HUES6 (cell line): ENCODE measurements at regions not wholly inside any gene's neighbourhood (a gene's known extent, or its start where the extent isn't known, plus 50 kb on each side); places are given as distances from the start of the nearest gene placed in this dataset.
"Not testable (repeated sequence)": the region's sequence is repeated elsewhere in the genome, so short reads cannot be mapped to it uniquely, and the experiment has no call there.

ENCODE experiments used
- H3K27ac ChIP-seq: 2 replicates; pipeline ENCODE4 v1.7.0; 2013; ENCODE audit warnings: low read depth, mild to moderate bottlenecking, low read length, inconsistent platforms
- H3K27me3 ChIP-seq: 2 replicates; pipeline ENCODE4 v1.6.1; 2013; ENCODE audit warnings: low read length; ENCODE audit not compliant: control insufficient read depth, insufficient read depth
- H3K36me3 ChIP-seq: 2 replicates; pipeline ENCODE4 v1.6.1; 2013; ENCODE audit warnings: low read length; ENCODE audit not compliant: control insufficient read depth, insufficient read depth
- H3K4me1 ChIP-seq: 2 replicates; pipeline ENCODE4 v1.6.1; 2013; ENCODE audit warnings: low read length; ENCODE audit not compliant: control insufficient read depth, insufficient read depth
- H3K4me3 ChIP-seq: 2 replicates; pipeline ENCODE4 v1.5.1; 2013; ENCODE audit warnings: low read depth, low read length
- H3K9ac ChIP-seq: one replicate; pipeline ENCODE4 v1.6.1; 2013; ENCODE audit warnings: mild to moderate bottlenecking, low read length
- H3K9me3 ChIP-seq: 2 replicates; pipeline ENCODE4 v1.6.1; 2013; ENCODE audit warnings: low read depth, low read length; ENCODE audit not compliant: control insufficient read depth, insufficient read depth

DNA sequence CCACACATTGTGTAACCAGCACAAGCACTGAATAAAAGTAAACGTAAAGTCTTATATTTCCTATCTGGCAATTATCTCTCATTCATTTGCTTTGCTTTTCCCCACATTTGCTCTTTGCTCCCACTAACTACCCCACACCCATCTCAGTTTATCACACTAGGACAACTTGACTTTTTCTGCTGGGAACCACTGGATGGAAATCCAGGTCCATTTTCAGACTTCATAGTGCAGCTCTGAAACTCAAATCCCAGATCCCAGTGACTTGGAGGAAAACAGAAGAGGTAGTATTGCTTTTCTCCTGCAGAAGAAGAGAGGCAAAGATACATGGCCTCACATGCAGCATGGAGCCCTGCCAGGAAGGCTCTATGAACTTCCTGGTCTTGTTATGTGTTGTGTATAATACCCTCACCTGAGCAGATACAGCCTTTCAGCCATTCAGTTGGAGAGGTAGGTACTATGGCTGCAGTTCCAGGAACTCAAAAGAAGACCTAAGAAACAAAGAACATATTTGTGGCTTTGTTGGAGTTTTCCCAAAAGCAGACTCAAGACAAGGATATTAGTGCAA, 90.0 kb upstream of the NIPBL start:
- Histone ChIP-seq H3K36me3 (no peaks in the 10 kb centered on the region), H3K9me3 (no peaks in the 10 kb centered on the region), H3K9ac (no peak overlapping the region), H3K27ac (no peak overlapping the region), H3K4me1 (no peaks in the 10 kb centered on the region), H3K4me3 (no peak overlapping the region), H3K27me3 (no peaks in the 10 kb centered on the region)

DNA sequence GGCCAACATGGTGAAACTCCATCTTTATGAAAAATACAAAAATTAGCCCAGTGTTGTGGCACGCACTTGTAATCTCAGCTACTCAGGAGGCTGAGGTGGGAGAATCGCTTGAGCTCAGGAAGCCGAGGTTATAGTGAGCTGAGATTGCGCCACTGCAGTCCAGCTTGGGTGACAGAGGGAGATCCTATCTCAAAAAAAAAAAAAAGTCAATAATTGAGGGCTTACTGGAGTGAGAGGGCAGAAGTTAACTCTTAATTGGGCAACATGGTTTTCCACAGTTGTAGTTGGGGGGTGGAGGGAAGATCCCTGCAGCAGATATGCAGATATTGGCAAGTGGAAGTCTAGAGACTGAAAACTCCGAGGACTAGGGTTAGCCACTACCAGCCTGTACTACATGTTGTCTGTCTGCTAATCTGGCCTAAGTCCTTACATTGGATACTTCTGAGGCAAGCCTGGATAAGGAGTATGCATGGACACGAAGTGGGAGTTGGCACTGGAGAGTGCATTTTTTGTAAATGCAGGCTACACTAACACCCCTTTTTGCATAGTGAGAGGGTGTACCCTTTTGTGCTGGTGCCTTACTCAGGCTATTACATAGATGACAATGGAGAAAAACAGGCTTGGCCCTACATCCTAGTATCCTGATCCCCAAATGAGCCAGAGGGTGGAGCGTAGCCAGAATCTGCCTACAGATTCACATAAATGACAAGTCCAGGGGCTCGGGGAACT, 89.0 kb upstream of the NIPBL start:
- Histone ChIP-seq H3K9me3 (no peaks in the 10 kb centered on the region), H3K4me1 (no peaks in the 10 kb centered on the region), H3K36me3 (no peaks in the 10 kb centered on the region), H3K27ac (no peak overlapping the region), H3K4me3 (no peak overlapping the region), H3K9ac (no peak overlapping the region), H3K27me3 (no peaks in the 10 kb centered on the region)

DNA sequence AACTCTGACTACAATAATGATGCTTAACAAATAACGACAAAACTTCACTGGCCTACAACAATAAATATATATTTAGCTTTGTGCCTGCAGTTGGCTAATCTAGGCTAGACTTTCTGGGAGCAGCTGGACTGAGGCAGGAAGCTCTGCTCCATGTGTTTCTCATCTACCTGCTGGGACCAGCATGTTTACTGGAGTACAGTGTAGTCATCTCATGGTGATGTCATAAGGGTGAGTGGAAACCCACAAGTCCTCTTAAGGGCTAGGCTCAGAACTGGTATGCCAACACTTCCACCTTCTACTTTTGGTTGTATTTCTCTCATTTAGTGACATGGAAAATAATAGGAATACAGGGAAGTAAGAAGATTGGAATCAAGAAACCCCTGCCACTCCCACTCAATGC, 85.7 kb upstream of the NIPBL start:
- Histone ChIP-seq H3K27me3 (no peaks in the 10 kb centered on the region), H3K9ac (no peak overlapping the region), H3K4me3 (no peak overlapping the region), H3K9me3 (no peaks in the 10 kb centered on the region), H3K4me1 (no peaks in the 10 kb centered on the region), H3K27ac (no peak overlapping the region), H3K36me3 (no peaks in the 10 kb centered on the region)

DNA sequence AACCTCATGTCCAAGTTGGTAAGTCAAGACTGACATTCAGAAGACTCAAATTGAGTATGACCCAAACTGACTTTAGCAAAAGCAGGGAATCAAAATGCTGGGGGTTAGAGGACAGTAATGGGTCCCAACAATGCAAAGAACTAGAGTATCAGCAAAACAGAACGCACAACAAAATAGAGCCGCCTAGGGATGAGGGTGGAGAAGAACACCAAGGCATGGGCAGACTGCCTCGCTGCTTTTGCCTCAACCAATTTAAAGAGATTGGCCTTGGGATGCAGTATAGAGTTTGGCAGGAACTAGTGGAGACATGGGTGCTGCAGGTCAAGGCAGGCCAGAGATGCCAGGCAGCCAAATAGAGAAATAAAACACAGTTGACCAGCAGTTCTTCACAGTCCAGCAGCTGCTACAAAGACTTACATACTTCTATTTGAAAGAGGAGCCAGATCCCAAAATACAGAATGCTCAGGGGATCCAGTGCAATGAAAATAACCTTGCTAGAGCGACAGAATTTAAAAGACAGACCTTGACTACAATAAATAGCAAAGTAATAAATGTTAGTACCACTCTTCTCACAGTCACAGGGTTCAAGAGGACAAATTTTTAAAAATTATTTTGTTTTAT, 83.9 kb upstream of the NIPBL start:
- H3K27me3 ChIP-seq: no peaks in the 10 kb centered on the region
- no peak overlapping the region for H3K27ac ChIP-seq

DNA sequence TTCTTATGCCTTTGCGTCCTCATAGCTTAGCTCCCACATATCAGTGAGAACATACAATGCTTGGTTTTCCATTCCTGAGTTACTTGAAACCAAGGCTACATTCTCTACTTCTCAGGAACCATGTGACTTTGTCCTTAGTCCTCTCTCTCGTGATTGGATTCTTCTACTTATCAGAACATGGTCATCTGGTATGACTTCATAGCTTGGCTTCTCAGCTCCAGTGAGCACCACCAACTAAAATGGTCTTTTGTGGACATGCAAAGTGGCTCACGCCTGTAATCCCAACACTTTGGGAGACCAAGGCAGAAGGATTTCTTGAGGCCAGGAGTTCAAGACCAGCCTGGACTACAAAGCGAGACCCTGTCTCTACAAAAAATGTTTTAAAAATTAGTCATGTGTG, 81.2 kb upstream of the NIPBL start:
- Histone ChIP-seq H3K36me3 (no peaks in the 10 kb centered on the region), H3K27ac (no peak overlapping the region), H3K9me3 (no peaks in the 10 kb centered on the region), H3K4me1 (0 out of 2 replicates have a peak, but pooled peaks cover 6% of the 10 kb centered on the region), H3K4me3 (no peak overlapping the region), H3K27me3 (no peaks in the 10 kb centered on the region; the same call in 1 of the 2 replicates), H3K9ac (no peak overlapping the region)

More for the DNA sequence above, 83.9 kb upstream of the NIPBL start:
- no peak overlapping the region for H3K4me3 ChIP-seq
- no peaks in the 10 kb centered on the region for H3K36me3 ChIP-seq
- no peaks in the 10 kb centered on the region for H3K9me3 ChIP-seq
- H3K4me1 ChIP-seq: 0 out of 2 replicates have a peak, but pooled peaks cover 6% of the 10 kb centered on the region
- no peak overlapping the region for H3K9ac ChIP-seq

DNA sequence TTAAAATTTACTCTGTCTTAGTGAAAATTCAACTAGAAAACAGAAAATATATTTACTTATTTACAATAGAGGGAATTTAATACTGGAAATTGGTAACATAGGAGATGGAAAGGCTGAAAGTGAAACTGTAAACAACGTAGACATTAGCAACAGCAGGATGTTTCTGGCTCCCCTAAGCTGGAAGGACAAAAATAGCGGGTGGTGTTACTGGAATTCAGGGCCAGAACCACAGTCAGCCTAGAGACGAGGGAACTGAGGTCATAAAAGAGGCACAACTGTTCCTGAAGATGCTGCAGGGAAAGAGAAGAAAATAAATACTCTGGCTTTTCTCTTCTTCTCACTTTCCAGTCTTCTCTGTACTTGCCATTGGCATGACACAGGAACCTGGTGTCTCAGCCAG, 80.4 kb upstream of the NIPBL start:
- Histone ChIP-seq H3K9ac (no peak overlapping the region), H3K4me1 (0 out of 2 replicates have a peak, but pooled peaks cover 6% of the 10 kb centered on the region), H3K9me3 (no peaks in the 10 kb centered on the region), H3K27me3 (no peaks in the 10 kb centered on the region; the same call in 1 of the 2 replicates), H3K4me3 (no peak overlapping the region), H3K27ac (no peak overlapping the region), H3K36me3 (no peaks in the 10 kb centered on the region)

DNA sequence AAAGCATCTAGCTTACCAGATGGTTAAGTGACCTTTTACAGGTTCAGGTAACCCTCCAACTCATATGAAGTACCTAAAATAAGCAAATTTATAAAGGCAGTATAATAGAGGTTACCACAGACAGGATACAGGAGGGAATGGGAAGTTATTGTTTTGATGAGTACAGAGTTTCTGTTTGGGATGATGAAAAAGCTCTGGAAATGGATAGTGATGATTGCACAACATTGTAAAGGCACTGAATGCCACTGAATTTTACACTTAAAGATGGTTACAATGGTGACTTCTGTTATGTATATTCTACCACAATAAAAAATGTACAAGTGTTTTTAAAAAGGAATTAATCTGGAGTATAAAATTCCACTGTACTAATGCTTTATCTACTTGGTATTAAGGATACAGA, 75.0 kb upstream of the NIPBL start:
- H3K36me3 ChIP-seq: no peaks in the 10 kb centered on the region
- H3K27ac ChIP-seq: no peak overlapping the region
- no peak overlapping the region for H3K4me3 ChIP-seq
- H3K4me1 ChIP-seq: 0 out of 2 replicates have a peak, but pooled peaks cover 5% of the 10 kb centered on the region
- H3K27me3 ChIP-seq: no peaks in the 10 kb centered on the region; the same call in 1 of the 2 replicates
- H3K9ac ChIP-seq: no peak overlapping the region
- no peaks in the 10 kb centered on the region for H3K9me3 ChIP-seq

DNA sequence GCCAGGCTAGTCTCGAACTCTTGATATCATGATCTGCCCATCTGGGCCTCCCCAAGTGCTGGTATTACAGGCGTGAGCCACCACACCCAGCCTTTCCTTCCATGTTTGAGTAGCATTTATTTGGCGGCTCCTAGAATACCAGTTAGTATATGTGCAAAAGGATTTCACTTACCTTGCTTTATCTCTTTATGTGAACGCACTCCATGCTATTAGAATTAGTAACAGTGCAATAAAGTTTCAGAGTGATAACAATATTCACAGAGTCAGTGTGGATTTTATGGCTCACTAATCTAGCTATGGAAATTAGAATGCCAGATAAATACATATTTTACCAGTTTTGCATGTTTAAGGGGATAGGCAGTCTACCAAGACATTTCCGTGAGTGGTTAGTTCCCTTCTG, 74.4 kb upstream of the NIPBL start:
- Histone ChIP-seq H3K36me3 (no peaks in the 10 kb centered on the region), H3K9ac (no peak overlapping the region), H3K4me1 (no peaks in the 10 kb centered on the region), H3K27me3 (no peaks in the 10 kb centered on the region; the same call in 1 of the 2 replicates), H3K27ac (no peak overlapping the region), H3K4me3 (no peak overlapping the region), H3K9me3 (no peaks in the 10 kb centered on the region)

DNA sequence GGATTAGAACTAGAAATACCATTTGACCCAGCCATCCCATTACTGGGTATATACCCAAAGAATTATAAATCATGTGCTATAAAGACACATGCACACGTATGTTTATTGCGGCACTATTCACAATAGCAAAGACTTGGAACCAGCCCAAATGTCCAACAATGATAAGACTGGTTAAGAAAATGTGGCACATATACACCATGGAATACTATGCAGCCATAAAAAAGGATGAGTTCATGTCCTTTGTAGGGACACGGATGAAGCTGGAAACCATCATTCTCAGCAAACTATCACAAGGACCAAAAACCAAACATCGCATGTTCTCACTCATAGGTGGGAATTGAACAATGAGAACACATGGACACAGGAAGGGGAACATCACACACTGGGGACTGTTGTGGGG, 63.3 kb upstream of the NIPBL start:
- H3K9me3 ChIP-seq, H3K36me3 ChIP-seq, H3K9ac ChIP-seq, H3K4me1 ChIP-seq, H3K27ac ChIP-seq, H3K27me3 ChIP-seq, H3K4me3 ChIP-seq: not testable (repeated sequence)

DNA sequence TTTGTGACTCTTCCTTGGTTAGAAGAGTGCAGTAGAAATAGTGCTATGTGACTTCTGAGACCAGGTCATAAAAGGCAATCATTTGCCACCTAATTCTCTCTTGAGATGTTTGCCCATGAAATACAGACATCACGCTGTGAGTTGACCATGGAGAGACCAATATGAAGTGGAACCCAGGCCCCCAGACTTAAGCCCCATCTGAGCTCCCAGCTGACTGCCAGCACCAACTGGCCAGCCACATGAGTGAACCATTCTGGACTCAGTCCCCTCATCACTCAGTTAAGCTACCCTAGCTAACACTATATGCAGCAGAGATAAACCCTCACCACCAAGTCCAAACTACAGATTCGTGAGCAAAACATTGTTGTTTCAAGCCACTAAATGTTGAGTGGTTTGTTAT, 60.7 kb upstream of the NIPBL start:
- no peaks in the 10 kb centered on the region for H3K9me3 ChIP-seq
- no peaks in the 10 kb centered on the region for H3K4me1 ChIP-seq
- no peak overlapping the region for H3K9ac ChIP-seq
- H3K27ac ChIP-seq: no peak overlapping the region
- no peaks in the 10 kb centered on the region for H3K27me3 ChIP-seq
- no peaks in the 10 kb centered on the region for H3K36me3 ChIP-seq
- H3K4me3 ChIP-seq: no peak overlapping the region

DNA sequence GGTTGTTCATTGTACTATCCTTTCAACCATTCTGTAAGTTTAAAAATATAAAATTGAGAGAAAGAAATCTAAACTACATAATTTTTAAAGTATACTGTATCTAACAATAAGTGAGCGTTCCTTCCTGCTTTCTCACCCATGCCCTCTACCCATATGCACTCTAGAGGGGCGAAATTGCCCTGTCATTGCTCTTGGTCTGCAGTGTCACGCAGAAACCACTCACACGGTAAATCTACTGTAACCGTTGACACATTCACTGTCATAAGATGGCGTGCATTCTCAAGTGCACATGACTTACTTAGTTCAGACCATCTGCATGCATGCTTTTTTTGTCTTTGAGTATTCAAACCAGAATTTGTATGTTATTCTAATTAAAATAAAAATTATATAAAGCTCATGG, 55.7 kb upstream of the NIPBL start:
- Histone ChIP-seq H3K9me3 (no peaks in the 10 kb centered on the region), H3K4me1 (no peaks in the 10 kb centered on the region), H3K27me3 (no peaks in the 10 kb centered on the region), H3K9ac (no peak overlapping the region), H3K4me3 (no peak overlapping the region), H3K27ac (no peak overlapping the region), H3K36me3 (no peaks in the 10 kb centered on the region)
